DND-41 (cell line): ENCODE measurements at regions not wholly inside any gene's neighbourhood (a gene's known extent, or its start where the extent isn't known, plus 50 kb on each side); places are given as distances from the start of the nearest gene placed in this dataset.

Source experiments
- EZH2 ChIP-seq: IDR thresholded peaks from 3 replicates; pipeline ENCODE4 v1.6.1; 2012; ENCODE audit warnings: borderline replicate concordance, low read depth, mild to moderate bottlenecking, moderate library complexity, low read length, inconsistent platforms; ENCODE audit not compliant: severe bottlenecking
- TF ChIP-seq, protein P1 (sequence below): IDR thresholded peaks from 2 replicates; pipeline ENCODE4 v1.5.1; 2012; ENCODE audit warnings: borderline replicate concordance, low read length, moderate library complexity, mild to moderate bottlenecking; ENCODE audit not compliant: poor library complexity, severe bottlenecking; ENCODE audit errors: extremely low read depth

DNA sequence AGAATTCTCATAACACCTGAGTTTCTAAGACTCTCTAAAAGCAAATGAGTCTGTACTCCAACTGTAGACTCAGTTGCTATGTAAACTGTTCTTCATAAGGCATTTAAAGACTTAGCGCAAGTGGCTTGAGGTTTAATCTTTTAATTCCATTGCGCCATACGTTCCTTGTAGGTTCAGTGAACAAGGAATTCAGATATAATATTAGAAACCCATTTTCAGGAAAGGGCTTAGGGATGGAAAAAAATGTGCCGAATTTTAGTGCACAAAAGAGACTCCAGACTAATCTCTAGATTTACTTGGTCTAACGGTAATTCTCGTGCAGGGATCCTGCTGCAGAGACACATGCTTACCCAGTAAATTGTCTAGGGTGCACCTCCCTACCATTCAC lies 268.9 kb upstream of the TANK start:
- TF ChIP-seq, protein P1, sequence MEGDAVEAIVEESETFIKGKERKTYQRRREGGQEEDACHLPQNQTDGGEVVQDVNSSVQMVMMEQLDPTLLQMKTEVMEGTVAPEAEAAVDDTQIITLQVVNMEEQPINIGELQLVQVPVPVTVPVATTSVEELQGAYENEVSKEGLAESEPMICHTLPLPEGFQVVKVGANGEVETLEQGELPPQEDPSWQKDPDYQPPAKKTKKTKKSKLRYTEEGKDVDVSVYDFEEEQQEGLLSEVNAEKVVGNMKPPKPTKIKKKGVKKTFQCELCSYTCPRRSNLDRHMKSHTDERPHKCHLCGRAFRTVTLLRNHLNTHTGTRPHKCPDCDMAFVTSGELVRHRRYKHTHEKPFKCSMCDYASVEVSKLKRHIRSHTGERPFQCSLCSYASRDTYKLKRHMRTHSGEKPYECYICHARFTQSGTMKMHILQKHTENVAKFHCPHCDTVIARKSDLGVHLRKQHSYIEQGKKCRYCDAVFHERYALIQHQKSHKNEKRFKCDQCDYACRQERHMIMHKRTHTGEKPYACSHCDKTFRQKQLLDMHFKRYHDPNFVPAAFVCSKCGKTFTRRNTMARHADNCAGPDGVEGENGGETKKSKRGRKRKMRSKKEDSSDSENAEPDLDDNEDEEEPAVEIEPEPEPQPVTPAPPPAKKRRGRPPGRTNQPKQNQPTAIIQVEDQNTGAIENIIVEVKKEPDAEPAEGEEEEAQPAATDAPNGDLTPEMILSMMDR, result no peak
- no peak for TF ChIP-seq EZH2
